ENCODE measurements at regions not wholly inside any gene's neighbourhood (a gene's known extent, or its start where the extent isn't known, plus 50 kb on each side); places are given as distances from the start of the nearest gene placed in this dataset.

- TF ChIP-seq, protein P1, sequence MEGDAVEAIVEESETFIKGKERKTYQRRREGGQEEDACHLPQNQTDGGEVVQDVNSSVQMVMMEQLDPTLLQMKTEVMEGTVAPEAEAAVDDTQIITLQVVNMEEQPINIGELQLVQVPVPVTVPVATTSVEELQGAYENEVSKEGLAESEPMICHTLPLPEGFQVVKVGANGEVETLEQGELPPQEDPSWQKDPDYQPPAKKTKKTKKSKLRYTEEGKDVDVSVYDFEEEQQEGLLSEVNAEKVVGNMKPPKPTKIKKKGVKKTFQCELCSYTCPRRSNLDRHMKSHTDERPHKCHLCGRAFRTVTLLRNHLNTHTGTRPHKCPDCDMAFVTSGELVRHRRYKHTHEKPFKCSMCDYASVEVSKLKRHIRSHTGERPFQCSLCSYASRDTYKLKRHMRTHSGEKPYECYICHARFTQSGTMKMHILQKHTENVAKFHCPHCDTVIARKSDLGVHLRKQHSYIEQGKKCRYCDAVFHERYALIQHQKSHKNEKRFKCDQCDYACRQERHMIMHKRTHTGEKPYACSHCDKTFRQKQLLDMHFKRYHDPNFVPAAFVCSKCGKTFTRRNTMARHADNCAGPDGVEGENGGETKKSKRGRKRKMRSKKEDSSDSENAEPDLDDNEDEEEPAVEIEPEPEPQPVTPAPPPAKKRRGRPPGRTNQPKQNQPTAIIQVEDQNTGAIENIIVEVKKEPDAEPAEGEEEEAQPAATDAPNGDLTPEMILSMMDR (IDR thresholded peaks at IDR 0.05; ENCODE audit: low read depth, low read length, poor library complexity, severe bottlenecking) = no peak
- TF ChIP-seq EZH2phosphoT487 (IDR thresholded peaks at IDR 0.05; ENCODE audit: borderline replicate concordance, low read length) = no peak
Measured at GRCh38 chr11:91407842-91408241, 816.8 kb upstream of the FAT3 start.

All from DOHH2 (cell line).